HG02642 (cell line): ENCODE measurements at regions not wholly inside any gene's neighbourhood (a gene's known extent, or its start where the extent isn't known, plus 50 kb on each side); places are given as distances from the start of the nearest gene placed in this dataset.

Experiments used
- ATAC-seq: cut with Tn5 transposase; IDR thresholded peaks from one replicate; pipeline ENCODE4 v1.9.1; 2021; ENCODE audit warnings: mild to moderate bottlenecking; ENCODE audit not compliant: unreplicated experiment, poor library complexity

GRCh38 chr17:72360386-72360940 lies 239.6 kb downstream of the SOX9 start:
- no peak for ATAC-seq

GRCh38 chr17:72361892-72362291 lies 241.1 kb downstream of the SOX9 start:
- no peak for ATAC-seq

- no peak for ATAC-seq
These were observed 241.7 kb downstream of the SOX9 start for GRCh38 chr17:72362376-72363088.

GRCh38 chr17:72363089-72363610 lies 242.3 kb downstream of the SOX9 start:
- no peak for ATAC-seq

- no peak for ATAC-seq
These were observed 245.1 kb downstream of the SOX9 start for GRCh38 chr17:72365857-72366414.

- ATAC-seq, result no peak
These were observed 245.8 kb downstream of the SOX9 start for GRCh38 chr17:72366626-72367025.

- ATAC-seq, result no peak
These were observed 247.4 kb downstream of the SOX9 start for GRCh38 chr17:72368191-72368590.

GRCh38 chr17:72369366-72369765 lies 248.5 kb downstream of the SOX9 start:
- no peak for ATAC-seq

GRCh38 chr17:72370819-72371218 lies 250.0 kb downstream of the SOX9 start:
- ATAC-seq, result no peak

GRCh38 chr17:72372185-72372584 lies 251.4 kb downstream of the SOX9 start:
- no peak for ATAC-seq

- ATAC-seq, result no peak
These were observed 253.3 kb downstream of the SOX9 start for GRCh38 chr17:72373910-72374741.

- no peak for ATAC-seq
These were observed 255.9 kb downstream of the SOX9 start for GRCh38 chr17:72376526-72377345.

GRCh38 chr17:72378414-72379390 lies 257.9 kb downstream of the SOX9 start:
- no peak for ATAC-seq

GRCh38 chr17:72379516-72379915 lies 258.7 kb downstream of the SOX9 start:
- no peak for ATAC-seq

- ATAC-seq, result no peak
These were observed 259.3 kb downstream of the SOX9 start for GRCh38 chr17:72380120-72380519.

- no peak for ATAC-seq
These were observed 259.9 kb downstream of the SOX9 start for GRCh38 chr17:72380737-72381136.

- ATAC-seq, result no peak
These were observed 261.0 kb downstream of the SOX9 start for GRCh38 chr17:72381597-72382397.
